ENCODE measurements at regions not wholly inside any gene's neighbourhood (a gene's known extent, or its start where the extent isn't known, plus 50 kb on each side); places are given as distances from the start of the nearest gene placed in this dataset.

GRCh38 chr4:66741081-66741480, 804.2 kb downstream of the CENPC start:
- no peak for TF ChIP-seq CTCF (IDR thresholded peaks at IDR 0.05)

GRCh38 chr4:66736606-66737005, 808.7 kb downstream of the CENPC start:
- no peak for TF ChIP-seq CTCF (IDR thresholded peaks at IDR 0.05)

GRCh38 chr4:66728280-66728679, 817.0 kb downstream of the CENPC start:
- TF ChIP-seq CTCF (IDR thresholded peaks at IDR 0.05): no peak

- no peak for TF ChIP-seq CTCF (IDR thresholded peaks at IDR 0.05)
Observed at GRCh38 chr4:66704243-66704642, 841.1 kb downstream of the CENPC start.

GRCh38 chr4:66694739-66695138, 850.6 kb downstream of the CENPC start:
- no peak for TF ChIP-seq CTCF (IDR thresholded peaks at IDR 0.05)

- TF ChIP-seq CTCF (IDR thresholded peaks at IDR 0.05): no peak
Observed at GRCh38 chr4:66693694-66694093, 851.6 kb downstream of the CENPC start.

GRCh38 chr4:66691101-66691500, 854.2 kb downstream of the CENPC start:
- 0 out of 2 replicates have a peak, but pooled peaks have one; percentile 14 for TF ChIP-seq CTCF (IDR thresholded peaks at IDR 0.05)

- TF ChIP-seq CTCF (IDR thresholded peaks at IDR 0.05): peak; percentile 62
Observed at GRCh38 chr4:66688674-66689073, 856.6 kb downstream of the CENPC start.
